C4-2B (cell line): ENCODE measurements at regions not wholly inside any gene's neighbourhood (a gene's known extent, or its start where the extent isn't known, plus 50 kb on each side); places are given as distances from the start of the nearest gene placed in this dataset.

Source experiments
- H3K27ac ChIP-seq: fragments of 450-650 bp; 2 replicates; pipeline ENCODE4 v1.5.1; 2017
- CTCF ChIP-seq: fragments of 450-650 bp; conservative IDR thresholded peaks from 2 replicates; pipeline ENCODE4 v1.5.1; 2017; ENCODE audit warnings: mild to moderate bottlenecking
- ZFX ChIP-seq: fragments of 450-650 bp; IDR thresholded peaks from 2 replicates; pipeline ENCODE4 v1.6.1; 2017

- TF ChIP-seq CTCF (no peak), ZFX (no peak)
- H3K27ac ChIP-seq, result no peak overlapping the region
These were observed 576.9 kb downstream of the ANKRD7 start for GRCh38 chr7:118801366-118801765.

GRCh38 chr7:118802726-118803125 is 578.2 kb downstream of the ANKRD7 start:
- H3K27ac ChIP-seq, result no peak overlapping the region
- TF ChIP-seq ZFX, result no peak
- no peak for TF ChIP-seq CTCF

- H3K27ac ChIP-seq, result no peak overlapping the region
- TF ChIP-seq CTCF, result no peak
- TF ChIP-seq ZFX, result no peak
These were observed 601.7 kb downstream of the ANKRD7 start for GRCh38 chr7:118826246-118826645.

- TF ChIP-seq ZFX (no peak), CTCF (no peak)
- H3K27ac ChIP-seq, result no peak overlapping the region
These were observed 612.4 kb downstream of the ANKRD7 start for GRCh38 chr7:118836933-118837332.

- TF ChIP-seq CTCF, result no peak
- TF ChIP-seq ZFX, result no peak
- H3K27ac ChIP-seq, result no peak overlapping the region
These were observed 615.0 kb downstream of the ANKRD7 start for GRCh38 chr7:118839515-118839914.

- no peak for TF ChIP-seq ZFX
- TF ChIP-seq CTCF, result no peak
- no peak overlapping the region for H3K27ac ChIP-seq
These were observed 619.0 kb downstream of the ANKRD7 start for GRCh38 chr7:118843456-118843855.

GRCh38 chr7:118844748-118845147 is 620.2 kb downstream of the ANKRD7 start:
- TF ChIP-seq CTCF (no peak), ZFX (no peak)
- H3K27ac ChIP-seq, result no peak overlapping the region
